ENCODE measurements at regions not wholly inside any gene's neighbourhood (a gene's known extent, or its start where the extent isn't known, plus 50 kb on each side); places are given as distances from the start of the nearest gene placed in this dataset.

GRCh38 chr2:164220265-164220664 is 401.0 kb downstream of the GRB14 start:
- Histone ChIP-seq H3K4me2 (no peak overlapping the region), H3K9ac (no peak overlapping the region), H3K79me2 (ENCODE audit: insufficient read depth, low read depth) (no peaks in the 10 kb centered on the region), H3K27me3 (ENCODE audit: insufficient read depth, low read depth) (no peaks in the 10 kb centered on the region), H4K20me1 (ENCODE audit: insufficient read depth) (no peaks in the 10 kb centered on the region), H3K36me3 (ENCODE audit: insufficient read depth) (no peaks in the 10 kb centered on the region), H3K4me3 (IDR thresholded peaks at IDR 0.05; ENCODE audit: insufficient read depth, low read depth, low read length) (no peak overlapping the region), H2AFZ (ENCODE audit: low read depth) (no peak overlapping the region), H3K4me1 (ENCODE audit: low read depth, poor library complexity, severe bottlenecking) (no peaks in the 10 kb centered on the region), H3K27ac (no peak overlapping the region)
- TF ChIP-seq CTCF (conservative IDR thresholded peaks at IDR 0.05; ENCODE audit: low read depth, low read length) = no peak

- H4K20me1 ChIP-seq (ENCODE audit: insufficient read depth) = no peaks in the 10 kb centered on the region
- no peak overlapping the region for H3K4me2 ChIP-seq
- H3K4me1 ChIP-seq (ENCODE audit: low read depth, poor library complexity, severe bottlenecking) = no peaks in the 10 kb centered on the region
- H3K9ac ChIP-seq = no peak overlapping the region
- no peaks in the 10 kb centered on the region for H3K27me3 ChIP-seq (ENCODE audit: insufficient read depth, low read depth)
- TF ChIP-seq CTCF (conservative IDR thresholded peaks at IDR 0.05; ENCODE audit: low read depth, low read length) = no peak
- no peaks in the 10 kb centered on the region for H3K79me2 ChIP-seq (ENCODE audit: insufficient read depth, low read depth)
- H2AFZ ChIP-seq (ENCODE audit: low read depth) = no peak overlapping the region
- no peak overlapping the region for H3K4me3 ChIP-seq (IDR thresholded peaks at IDR 0.05; ENCODE audit: insufficient read depth, low read depth, low read length)
- no peaks in the 10 kb centered on the region for H3K36me3 ChIP-seq (ENCODE audit: insufficient read depth)
- no peak overlapping the region for H3K27ac ChIP-seq
Measured at GRCh38 chr2:164213916-164214315, 407.4 kb downstream of the GRB14 start.

- H2AFZ ChIP-seq (ENCODE audit: low read depth) = no peak overlapping the region
- TF ChIP-seq CTCF (conservative IDR thresholded peaks at IDR 0.05; ENCODE audit: low read depth, low read length) = no peak
- no peak overlapping the region for H3K27ac ChIP-seq
- H3K4me2 ChIP-seq = peak overlapping the region; percentile 65
- H3K9ac ChIP-seq = no peak overlapping the region
- no peak overlapping the region for H3K4me3 ChIP-seq (IDR thresholded peaks at IDR 0.05; ENCODE audit: insufficient read depth, low read depth, low read length)
- no peaks in the 10 kb centered on the region for H3K36me3 ChIP-seq (ENCODE audit: insufficient read depth)
- no peaks in the 10 kb centered on the region for H3K27me3 ChIP-seq (ENCODE audit: insufficient read depth, low read depth)
- H4K20me1 ChIP-seq (ENCODE audit: insufficient read depth) = no peaks in the 10 kb centered on the region
- peaks cover 20% of the 10 kb centered on the region for H3K4me1 ChIP-seq (ENCODE audit: low read depth, poor library complexity, severe bottlenecking)
- H3K79me2 ChIP-seq (ENCODE audit: insufficient read depth, low read depth) = no peaks in the 10 kb centered on the region
Measured at GRCh38 chr2:164205347-164205746, 415.9 kb downstream of the GRB14 start.

- no peak overlapping the region for H2AFZ ChIP-seq (ENCODE audit: low read depth)
- no peaks in the 10 kb centered on the region for H3K36me3 ChIP-seq (ENCODE audit: insufficient read depth)
- TF ChIP-seq CTCF (conservative IDR thresholded peaks at IDR 0.05; ENCODE audit: low read depth, low read length) = no peak
- H3K9ac ChIP-seq = no peak overlapping the region
- H3K79me2 ChIP-seq (ENCODE audit: insufficient read depth, low read depth) = no peaks in the 10 kb centered on the region
- no peak overlapping the region for H3K4me2 ChIP-seq
- H3K27ac ChIP-seq = no peak overlapping the region
- H3K27me3 ChIP-seq (ENCODE audit: insufficient read depth, low read depth) = no peaks in the 10 kb centered on the region
- H4K20me1 ChIP-seq (ENCODE audit: insufficient read depth) = no peaks in the 10 kb centered on the region
- no peak overlapping the region for H3K4me3 ChIP-seq (IDR thresholded peaks at IDR 0.05; ENCODE audit: insufficient read depth, low read depth, low read length)
- H3K4me1 ChIP-seq (ENCODE audit: low read depth, poor library complexity, severe bottlenecking) = peaks cover 20% of the 10 kb centered on the region
Measured at GRCh38 chr2:164203131-164203530, 418.2 kb downstream of the GRB14 start.
